Neural crest cell (in vitro differentiated cells): ENCODE measurements at regions not wholly inside any gene's neighbourhood (a gene's known extent, or its start where the extent isn't known, plus 50 kb on each side); places are given as distances from the start of the nearest gene placed in this dataset.
A peak's percentile ranks its signal among the peaks of the same experiment; 100 is the strongest.

ENCODE experiments used
- DNase-seq: peaks from one replicate; pipeline ENCODE4 v3.0.0; 2021; ENCODE audit warnings: low read depth, mixed read lengths, low spot score
- H3K27ac Mint-ChIP-seq: one replicate; pipeline ENCODE4 v1.8.0; 2021; ENCODE audit warnings: mild to moderate bottlenecking, mixed read lengths; ENCODE audit not compliant: unreplicated experiment
- H3K27me3 Mint-ChIP-seq: 2 replicates; pipeline ENCODE4 v1.8.0; 2021; ENCODE audit warnings: low read depth, mild to moderate bottlenecking, mixed read lengths
- H3K36me3 Mint-ChIP-seq: 2 replicates; pipeline ENCODE4 v1.8.0; 2021; ENCODE audit warnings: low read depth, mild to moderate bottlenecking, mixed read lengths
- H3K4me1 Mint-ChIP-seq: 2 replicates; pipeline ENCODE4 v1.8.0; 2021; ENCODE audit warnings: mixed read lengths
- H3K4me3 Mint-ChIP-seq: one replicate; pipeline ENCODE4 v1.8.0; 2021; ENCODE audit warnings: mild to moderate bottlenecking, mixed read lengths
- H3K9me3 Mint-ChIP-seq: 2 replicates; pipeline ENCODE4 v1.8.0; 2021; ENCODE audit warnings: mixed read lengths
- TF ChIP-seq, protein P1 (sequence below): fragments of 200-600 bp; sonication (generic); conservative IDR thresholded peaks from 2 replicates; pipeline ENCODE4 v1.5.0; 2021; ENCODE audit warnings: antibody characterized with exemption, mild to moderate bottlenecking

GRCh38 chr21:31470896-31471694, 127.0 kb upstream of the TIAM1 start:
- Mint-ChIP-seq H3K27me3 (no peaks in the 10 kb centered on the region), H3K4me3 (no peak overlapping the region), H3K27ac (peak overlapping the region; percentile 47), H3K4me1 (peaks cover 23% of the 10 kb centered on the region), H3K9me3 (no peaks in the 10 kb centered on the region), H3K36me3 (peaks cover 5% of the 10 kb centered on the region)
- no peak for DNase-seq
- TF ChIP-seq, protein P1, sequence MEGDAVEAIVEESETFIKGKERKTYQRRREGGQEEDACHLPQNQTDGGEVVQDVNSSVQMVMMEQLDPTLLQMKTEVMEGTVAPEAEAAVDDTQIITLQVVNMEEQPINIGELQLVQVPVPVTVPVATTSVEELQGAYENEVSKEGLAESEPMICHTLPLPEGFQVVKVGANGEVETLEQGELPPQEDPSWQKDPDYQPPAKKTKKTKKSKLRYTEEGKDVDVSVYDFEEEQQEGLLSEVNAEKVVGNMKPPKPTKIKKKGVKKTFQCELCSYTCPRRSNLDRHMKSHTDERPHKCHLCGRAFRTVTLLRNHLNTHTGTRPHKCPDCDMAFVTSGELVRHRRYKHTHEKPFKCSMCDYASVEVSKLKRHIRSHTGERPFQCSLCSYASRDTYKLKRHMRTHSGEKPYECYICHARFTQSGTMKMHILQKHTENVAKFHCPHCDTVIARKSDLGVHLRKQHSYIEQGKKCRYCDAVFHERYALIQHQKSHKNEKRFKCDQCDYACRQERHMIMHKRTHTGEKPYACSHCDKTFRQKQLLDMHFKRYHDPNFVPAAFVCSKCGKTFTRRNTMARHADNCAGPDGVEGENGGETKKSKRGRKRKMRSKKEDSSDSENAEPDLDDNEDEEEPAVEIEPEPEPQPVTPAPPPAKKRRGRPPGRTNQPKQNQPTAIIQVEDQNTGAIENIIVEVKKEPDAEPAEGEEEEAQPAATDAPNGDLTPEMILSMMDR = no peak

DNA sequence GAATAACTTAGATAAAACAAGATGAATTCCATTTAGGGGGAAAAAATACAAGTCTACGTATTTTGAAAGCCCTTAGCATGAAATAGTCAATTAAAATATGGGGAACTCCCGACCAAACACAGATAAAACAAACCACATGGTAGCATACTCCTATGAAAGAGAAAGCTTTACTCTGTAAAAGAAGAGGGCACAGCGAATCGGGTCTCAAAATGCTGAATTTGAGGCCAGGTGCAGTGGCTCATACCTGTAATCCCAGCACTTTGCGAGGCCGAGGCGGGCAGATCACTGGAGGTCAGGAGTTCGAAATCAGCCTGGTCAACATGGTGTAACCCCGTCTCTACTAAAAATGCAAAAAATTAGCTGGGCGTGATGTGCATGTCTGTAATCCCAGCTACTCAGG, 116.9 kb upstream of the TIAM1 start:
- no peak overlapping the region for H3K27ac Mint-ChIP-seq
- H3K27me3 Mint-ChIP-seq = no peaks in the 10 kb centered on the region
- no peak overlapping the region for H3K4me3 Mint-ChIP-seq
- no peaks in the 10 kb centered on the region for H3K9me3 Mint-ChIP-seq
- H3K36me3 Mint-ChIP-seq = peaks cover 5% of the 10 kb centered on the region
- H3K4me1 Mint-ChIP-seq = no peaks in the 10 kb centered on the region
- DNase-seq = no peak
- TF ChIP-seq, protein P1 = no peak

GRCh38 chr21:31459457-31459856, 115.4 kb upstream of the TIAM1 start:
- H3K36me3 Mint-ChIP-seq = peaks cover 5% of the 10 kb centered on the region

GRCh38 chr21:31457675-31458074, 113.6 kb upstream of the TIAM1 start:
- H3K4me3 Mint-ChIP-seq = no peak overlapping the region
- TF ChIP-seq, protein P1 = peak; percentile 25
- H3K27me3 Mint-ChIP-seq = no peaks in the 10 kb centered on the region
- peaks cover 8% of the 10 kb centered on the region for H3K36me3 Mint-ChIP-seq
- H3K4me1 Mint-ChIP-seq = peaks cover 4% of the 10 kb centered on the region
- no peak for DNase-seq
- H3K9me3 Mint-ChIP-seq = peaks cover 7% of the 10 kb centered on the region
- no peak overlapping the region for H3K27ac Mint-ChIP-seq

More at GRCh38 chr21:31459457-31459856, 115.4 kb upstream of the TIAM1 start:
- DNase-seq = no peak
- Mint-ChIP-seq H3K27ac (no peak overlapping the region), H3K27me3 (no peaks in the 10 kb centered on the region), H3K4me1 (no peaks in the 10 kb centered on the region), H3K9me3 (no peaks in the 10 kb centered on the region), H3K4me3 (no peak overlapping the region)
- TF ChIP-seq, protein P1 = peak; percentile 31

DNA sequence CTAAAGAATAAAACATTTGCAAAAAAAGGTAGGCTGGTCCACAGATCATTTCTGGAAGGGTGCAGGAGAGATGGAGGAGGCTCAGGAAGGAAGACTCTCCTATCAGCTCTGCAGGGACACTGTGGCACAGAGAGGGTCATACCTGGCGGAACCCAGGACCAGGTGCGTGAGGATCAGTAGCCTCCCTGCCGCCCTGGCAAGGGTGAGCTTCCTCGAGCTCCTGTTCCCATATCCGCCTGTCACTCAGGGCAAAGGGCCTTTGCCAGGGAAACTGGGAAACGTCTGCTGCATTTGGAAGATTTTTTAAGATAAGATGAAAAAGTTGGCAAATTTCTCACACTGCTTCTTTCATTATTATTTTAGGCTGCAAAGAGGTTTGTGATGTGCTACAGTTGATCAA, 112.1 kb upstream of the TIAM1 start:
- peaks cover 15% of the 10 kb centered on the region for H3K36me3 Mint-ChIP-seq
- TF ChIP-seq, protein P1 = no peak
- H3K27ac Mint-ChIP-seq = no peak overlapping the region
- DNase-seq = no peak
- no peaks in the 10 kb centered on the region for H3K27me3 Mint-ChIP-seq
- peaks cover 8% of the 10 kb centered on the region for H3K9me3 Mint-ChIP-seq
- H3K4me3 Mint-ChIP-seq = no peak overlapping the region
- H3K4me1 Mint-ChIP-seq = peaks cover 4% of the 10 kb centered on the region
